Hepatocyte (in vitro differentiated cells): ENCODE measurements at regions not wholly inside any gene's neighbourhood (a gene's known extent, or its start where the extent isn't known, plus 50 kb on each side); places are given as distances from the start of the nearest gene placed in this dataset.

ENCODE experiments used
- DNase-seq: peaks from one replicate; pipeline ENCODE4 v3.0.0-alpha.2; 2016; ENCODE audit warnings: low spot score
- H2AFZ ChIP-seq: fragments of 200-600 bp; sonication (generic); 2 replicates; pipeline ENCODE4 v1.6.0; 2016; ENCODE audit warnings: antibody characterized with exemption, mild to moderate bottlenecking
- H3K27ac ChIP-seq: fragments of 200-600 bp; sonication (generic); 2 replicates; pipeline ENCODE4 v1.5.1; 2016; ENCODE audit warnings: mild to moderate bottlenecking
- H3K27me3 ChIP-seq: fragments of 200-600 bp; sonication (generic); 2 replicates; pipeline ENCODE4 v1.6.1; 2016
- H3K36me3 ChIP-seq: fragments of 200-600 bp; sonication (generic); replicated peaks from 2 replicates; pipeline ENCODE4 v1.5.1; 2016; ENCODE audit warnings: low read depth; ENCODE audit not compliant: insufficient read depth
- H3K4me1 ChIP-seq: fragments of 200-600 bp; sonication (generic); 2 replicates; pipeline ENCODE4 v1.5.1; 2016; ENCODE audit warnings: mild to moderate bottlenecking, moderate library complexity; ENCODE audit not compliant: insufficient read depth
- H3K4me2 ChIP-seq: fragments of 200-600 bp; sonication (generic); 2 replicates; pipeline ENCODE4 v1.6.0; 2016
- H3K4me3 ChIP-seq: fragments of 200-600 bp; sonication (generic); 2 replicates; pipeline ENCODE4 v1.5.1; 2016; ENCODE audit warnings: mild to moderate bottlenecking
- H3K79me2 ChIP-seq: fragments of 200-600 bp; sonication (generic); 2 replicates; pipeline ENCODE4 v1.6.0; 2017; ENCODE audit warnings: mild to moderate bottlenecking
- H3K9me2 ChIP-seq: fragments of 200-600 bp; sonication (generic); replicated peaks from 2 replicates; pipeline ENCODE4 v1.6.0; 2017; ENCODE audit warnings: mild to moderate bottlenecking; ENCODE audit not compliant: insufficient read depth
- H3K9me3 ChIP-seq: fragments of 200-600 bp; sonication (generic); 2 replicates; pipeline ENCODE4 v1.5.1; 2016; ENCODE audit warnings: low read depth, mild to moderate bottlenecking
- H4K20me1 ChIP-seq: fragments of 200-600 bp; sonication (generic); 2 replicates; pipeline ENCODE4 v1.6.0; 2016; ENCODE audit warnings: mild to moderate bottlenecking; ENCODE audit not compliant: insufficient read depth, poor library complexity, severe bottlenecking
- EZH2 ChIP-seq: fragments of 200-600 bp; sonication (generic); IDR thresholded peaks from 2 replicates; pipeline ENCODE4 v1.6.1; 2016; ENCODE audit warnings: antibody characterized with exemption, mild to moderate bottlenecking, borderline replicate concordance
- EZH2phosphoT487 ChIP-seq: fragments of 200-600 bp; sonication (generic); IDR thresholded peaks from one replicate; pipeline ENCODE4 v1.6.1; 2018; ENCODE audit warnings: antibody characterized with exemption, mild to moderate bottlenecking, low read depth, moderate library complexity; ENCODE audit not compliant: unreplicated experiment, severe bottlenecking
- WGBS: methylation state at CpG from one replicate; pipeline ENCODE4 v1.1.6; 2016; ENCODE audit warnings: low lambda C conversion rate; ENCODE audit errors: missing lambda C conversion rate; 5-methylcytosine and 5-hydroxymethylcytosine counted together
- TF ChIP-seq, protein P1 (sequence below): fragments of 200-600 bp; sonication (generic); IDR thresholded peaks from 2 replicates; pipeline ENCODE4 v1.5.1; 2016; ENCODE audit warnings: antibody characterized with exemption, mild to moderate bottlenecking; ENCODE audit not compliant: poor library complexity

DNA sequence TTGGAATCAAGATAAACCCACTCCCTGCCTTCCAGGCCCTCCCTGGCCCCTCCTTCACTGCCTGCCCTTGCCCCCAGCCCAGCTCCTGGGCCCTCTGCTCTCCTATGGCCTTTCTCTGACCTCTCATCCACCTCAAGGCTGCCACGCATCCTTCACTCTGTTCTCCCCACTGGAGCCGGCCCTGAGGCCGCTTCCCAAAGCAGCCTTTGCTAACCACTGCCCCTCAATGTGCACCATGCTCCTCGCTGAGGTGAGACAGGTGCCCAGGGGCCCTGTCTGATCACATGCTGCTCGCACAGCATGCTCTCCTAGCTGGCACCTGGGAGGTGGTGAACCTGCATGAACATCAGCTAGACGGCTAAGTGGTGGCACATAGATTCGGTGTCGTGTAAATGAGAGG is 138.5 kb upstream of the RET start:
- peaks cover 5% of the 10 kb centered on the region for H3K4me1 ChIP-seq

GRCh38 chr10:42939237-42939636 is 137.6 kb upstream of the RET start:
- H3K9me2 ChIP-seq, result no peaks in the 10 kb centered on the region
- H3K4me3 ChIP-seq, result no peak overlapping the region
- no peak overlapping the region for H3K4me2 ChIP-seq
- H4K20me1 ChIP-seq, result no peaks in the 10 kb centered on the region
- no peaks in the 10 kb centered on the region for H3K9me3 ChIP-seq
- TF ChIP-seq, protein P1, sequence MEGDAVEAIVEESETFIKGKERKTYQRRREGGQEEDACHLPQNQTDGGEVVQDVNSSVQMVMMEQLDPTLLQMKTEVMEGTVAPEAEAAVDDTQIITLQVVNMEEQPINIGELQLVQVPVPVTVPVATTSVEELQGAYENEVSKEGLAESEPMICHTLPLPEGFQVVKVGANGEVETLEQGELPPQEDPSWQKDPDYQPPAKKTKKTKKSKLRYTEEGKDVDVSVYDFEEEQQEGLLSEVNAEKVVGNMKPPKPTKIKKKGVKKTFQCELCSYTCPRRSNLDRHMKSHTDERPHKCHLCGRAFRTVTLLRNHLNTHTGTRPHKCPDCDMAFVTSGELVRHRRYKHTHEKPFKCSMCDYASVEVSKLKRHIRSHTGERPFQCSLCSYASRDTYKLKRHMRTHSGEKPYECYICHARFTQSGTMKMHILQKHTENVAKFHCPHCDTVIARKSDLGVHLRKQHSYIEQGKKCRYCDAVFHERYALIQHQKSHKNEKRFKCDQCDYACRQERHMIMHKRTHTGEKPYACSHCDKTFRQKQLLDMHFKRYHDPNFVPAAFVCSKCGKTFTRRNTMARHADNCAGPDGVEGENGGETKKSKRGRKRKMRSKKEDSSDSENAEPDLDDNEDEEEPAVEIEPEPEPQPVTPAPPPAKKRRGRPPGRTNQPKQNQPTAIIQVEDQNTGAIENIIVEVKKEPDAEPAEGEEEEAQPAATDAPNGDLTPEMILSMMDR, result no peak
- TF ChIP-seq EZH2phosphoT487 (no peak), EZH2 (no peak)
- H2AFZ ChIP-seq, result no peak overlapping the region
- WGBS, result 90% methylated on average over 11 of the region's 11 CpGs
- H3K79me2 ChIP-seq, result no peaks in the 10 kb centered on the region
- DNase-seq, result no peak
- peaks cover 18% of the 10 kb centered on the region for H3K27me3 ChIP-seq
- H3K4me1 ChIP-seq, result no peaks in the 10 kb centered on the region
- no peaks in the 10 kb centered on the region for H3K36me3 ChIP-seq
- H3K27ac ChIP-seq, result no peak overlapping the region

More for the DNA sequence above, 138.5 kb upstream of the RET start:
- Histone ChIP-seq H3K36me3 (no peaks in the 10 kb centered on the region), H2AFZ (no peak overlapping the region), H3K4me3 (no peak overlapping the region), H3K9me3 (no peaks in the 10 kb centered on the region), H3K27ac (no peak overlapping the region), H3K4me2 (no peak overlapping the region), H3K79me2 (no peaks in the 10 kb centered on the region), H4K20me1 (no peaks in the 10 kb centered on the region), H3K9me2 (no peaks in the 10 kb centered on the region), H3K27me3 (peaks cover 27% of the 10 kb centered on the region)
- DNase-seq, result no peak
- TF ChIP-seq EZH2phosphoT487, result no peak
- no peak for TF ChIP-seq EZH2
- TF ChIP-seq, protein P1, result no peak
- 86% methylated on average over 8 of the region's 8 CpGs for WGBS

DNA sequence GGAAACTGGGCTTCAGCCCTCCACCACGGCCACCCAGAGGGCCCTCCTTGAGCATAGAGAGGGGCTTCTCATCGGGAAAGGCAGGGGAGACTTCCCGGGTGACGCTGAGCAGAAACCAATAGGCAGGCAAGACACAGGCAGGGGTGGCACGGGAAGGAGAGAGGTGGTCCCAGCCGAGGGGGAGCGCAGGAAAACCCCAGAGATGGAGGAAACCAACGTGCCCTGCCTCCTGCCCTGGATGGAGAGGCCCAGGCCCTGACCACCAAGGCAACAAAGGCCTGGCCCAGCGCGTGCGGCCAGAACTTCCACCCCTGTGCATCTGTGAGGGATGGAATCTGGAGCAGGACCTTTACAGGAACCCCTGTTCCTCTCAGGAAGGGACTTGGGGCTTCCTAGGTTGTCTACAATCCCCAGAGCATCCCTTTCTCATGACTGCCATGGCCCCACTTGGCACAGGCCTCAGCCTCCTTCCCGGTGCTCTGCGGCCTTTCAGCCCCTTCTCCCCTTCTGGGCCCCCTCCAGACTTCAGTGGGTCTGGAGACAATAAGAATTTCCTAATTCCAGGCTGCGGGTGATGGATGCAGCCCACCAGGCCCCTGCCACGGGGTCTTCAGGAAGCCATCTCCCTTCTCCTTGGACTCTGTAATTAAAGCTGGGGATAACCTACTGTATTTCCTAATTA is 137.0 kb upstream of the RET start:
- H3K36me3 ChIP-seq, result no peaks in the 10 kb centered on the region
- H4K20me1 ChIP-seq, result no peaks in the 10 kb centered on the region
- no peak for DNase-seq
- H3K9me3 ChIP-seq, result no peaks in the 10 kb centered on the region
- no peaks in the 10 kb centered on the region for H3K4me1 ChIP-seq
- H3K4me3 ChIP-seq, result no peak overlapping the region
- H3K27ac ChIP-seq, result no peak overlapping the region
- H2AFZ ChIP-seq, result no peak overlapping the region
- WGBS, result 86% methylated on average over 15 of the region's 15 CpGs
- no peak overlapping the region for H3K4me2 ChIP-seq
- no peaks in the 10 kb centered on the region for H3K9me2 ChIP-seq
- peaks cover 12% of the 10 kb centered on the region for H3K27me3 ChIP-seq
- H3K79me2 ChIP-seq, result no peaks in the 10 kb centered on the region
- TF ChIP-seq EZH2 (no peak), EZH2phosphoT487 (no peak)
- TF ChIP-seq, protein P1, result no peak
